MM.1S (cell line): ENCODE measurements at regions not wholly inside any gene's neighbourhood (a gene's known extent, or its start where the extent isn't known, plus 50 kb on each side); places are given as distances from the start of the nearest gene placed in this dataset.

Source experiments
- DNase-seq: peaks from one replicate; pipeline ENCODE4 v3.0.0-alpha.2; 2015
- H2AFZ ChIP-seq: fragments of 300-600 bp; sonication (generic); 2 replicates; pipeline ENCODE4 v1.6.0; 2016; ENCODE audit warnings: antibody characterized with exemption, low read length
- H3F3A ChIP-seq: fragments of 300-600 bp; sonication (generic); 2 replicates; pipeline ENCODE4 v1.6.1; 2016; ENCODE audit warnings: mild to moderate bottlenecking, antibody characterized with exemption, low read length, moderate library complexity, mixed read lengths; ENCODE audit not compliant: insufficient read depth
- H3K27ac ChIP-seq: fragments of 300-600 bp; sonication (generic); 2 replicates; pipeline ENCODE4 v1.5.1; 2016; ENCODE audit warnings: mild to moderate bottlenecking, low read length
- H3K27me3 ChIP-seq: fragments of 300-600 bp; sonication (generic); replicated peaks from 2 replicates; pipeline ENCODE4 v1.6.0; 2016; ENCODE audit warnings: low read length; ENCODE audit not compliant: insufficient read depth
- H3K36me3 ChIP-seq: fragments of 300-600 bp; sonication (generic); replicated peaks from 2 replicates; pipeline ENCODE4 v1.6.1; 2016; ENCODE audit warnings: mild to moderate bottlenecking, low read length, mixed read lengths; ENCODE audit not compliant: insufficient read depth
- H3K4me1 ChIP-seq: fragments of 300-600 bp; sonication (generic); 2 replicates; pipeline ENCODE4 v1.6.1; 2016; ENCODE audit warnings: low read length, mixed read lengths
- H3K4me2 ChIP-seq: fragments of 300-600 bp; sonication (generic); 2 replicates; pipeline ENCODE4 v1.6.0; 2016; ENCODE audit warnings: low read depth, low read length
- H3K4me3 ChIP-seq: fragments of 300-600 bp; sonication (generic); 2 replicates; pipeline ENCODE4 v1.5.1; 2016; ENCODE audit warnings: low read length, mixed read lengths
- H3K79me2 ChIP-seq: fragments of 300-600 bp; sonication (generic); 2 replicates; pipeline ENCODE4 v1.6.1; 2016; ENCODE audit warnings: mixed run types, low read length, mixed read lengths
- H3K9ac ChIP-seq: fragments of 300-600 bp; sonication (generic); 2 replicates; pipeline ENCODE4 v1.6.1; 2016; ENCODE audit warnings: low read length, mixed read lengths
- H3K9me2 ChIP-seq: fragments of 300-600 bp; sonication (generic); replicated peaks from 2 replicates; pipeline ENCODE4 v1.6.1; 2016; ENCODE audit warnings: mild to moderate bottlenecking, low read length, mixed read lengths; ENCODE audit not compliant: insufficient read depth
- H3K9me3 ChIP-seq: fragments of 300-600 bp; sonication (generic); replicated peaks from 2 replicates; pipeline ENCODE4 v1.6.1; 2016; ENCODE audit warnings: mild to moderate bottlenecking, low read length, mixed read lengths; ENCODE audit not compliant: insufficient read depth
- H4K20me1 ChIP-seq: fragments of 300-600 bp; sonication (generic); 2 replicates; pipeline ENCODE4 v1.6.1; 2016; ENCODE audit warnings: mild to moderate bottlenecking, low read length, moderate library complexity, mixed read lengths; ENCODE audit not compliant: insufficient read depth
- EZH2 ChIP-seq: fragments of 300-600 bp; sonication (generic); optimal IDR thresholded peaks from 2 replicates; pipeline ENCODE3; 2017; ENCODE audit warnings: low read depth, mild to moderate bottlenecking, antibody characterized with exemption, low read length, mixed read lengths
- EZH2phosphoT487 ChIP-seq: fragments of 300-600 bp; sonication (generic); IDR thresholded peaks from 2 replicates; pipeline ENCODE4 v1.6.1; 2018; ENCODE audit warnings: antibody characterized with exemption, low read length
- TF ChIP-seq, protein P1 (sequence below): fragments of 300-600 bp; sonication (generic); IDR thresholded peaks from 2 replicates; pipeline ENCODE4 v1.5.1; 2016; ENCODE audit warnings: antibody characterized with exemption, low read length, mixed read lengths

DNA sequence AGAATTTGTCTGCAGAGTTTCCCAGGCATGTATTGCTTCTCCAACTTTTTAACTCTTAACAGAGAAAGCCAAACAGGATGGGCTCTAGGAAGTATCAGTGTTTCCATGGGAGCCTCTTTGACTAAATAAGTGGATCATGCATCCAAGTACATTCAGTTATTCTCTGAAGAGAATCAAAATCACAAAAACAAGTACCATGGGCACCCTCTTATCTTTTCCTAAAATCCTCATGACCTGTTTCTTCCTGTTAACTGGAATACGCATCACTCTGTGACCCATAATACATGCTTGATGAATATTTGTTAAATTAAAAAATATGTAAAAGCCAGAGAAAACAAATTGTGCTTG is 186.9 kb upstream of the MGMT start:
- Histone ChIP-seq H3K79me2 (no peaks in the 10 kb centered on the region), H3K4me1 (no peaks in the 10 kb centered on the region), H3F3A (no peaks in the 10 kb centered on the region), H3K27ac (no peak overlapping the region), H3K9me2 (no peaks in the 10 kb centered on the region), H3K27me3 (no peaks in the 10 kb centered on the region), H3K36me3 (no peaks in the 10 kb centered on the region), H3K9ac (no peak overlapping the region), H3K4me2 (no peak overlapping the region), H4K20me1 (no peaks in the 10 kb centered on the region), H3K4me3 (no peak overlapping the region), H2AFZ (no peak overlapping the region), H3K9me3 (no peaks in the 10 kb centered on the region)
- TF ChIP-seq, protein P1, sequence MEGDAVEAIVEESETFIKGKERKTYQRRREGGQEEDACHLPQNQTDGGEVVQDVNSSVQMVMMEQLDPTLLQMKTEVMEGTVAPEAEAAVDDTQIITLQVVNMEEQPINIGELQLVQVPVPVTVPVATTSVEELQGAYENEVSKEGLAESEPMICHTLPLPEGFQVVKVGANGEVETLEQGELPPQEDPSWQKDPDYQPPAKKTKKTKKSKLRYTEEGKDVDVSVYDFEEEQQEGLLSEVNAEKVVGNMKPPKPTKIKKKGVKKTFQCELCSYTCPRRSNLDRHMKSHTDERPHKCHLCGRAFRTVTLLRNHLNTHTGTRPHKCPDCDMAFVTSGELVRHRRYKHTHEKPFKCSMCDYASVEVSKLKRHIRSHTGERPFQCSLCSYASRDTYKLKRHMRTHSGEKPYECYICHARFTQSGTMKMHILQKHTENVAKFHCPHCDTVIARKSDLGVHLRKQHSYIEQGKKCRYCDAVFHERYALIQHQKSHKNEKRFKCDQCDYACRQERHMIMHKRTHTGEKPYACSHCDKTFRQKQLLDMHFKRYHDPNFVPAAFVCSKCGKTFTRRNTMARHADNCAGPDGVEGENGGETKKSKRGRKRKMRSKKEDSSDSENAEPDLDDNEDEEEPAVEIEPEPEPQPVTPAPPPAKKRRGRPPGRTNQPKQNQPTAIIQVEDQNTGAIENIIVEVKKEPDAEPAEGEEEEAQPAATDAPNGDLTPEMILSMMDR = no peak
- TF ChIP-seq EZH2phosphoT487 (no peak), EZH2 (no peak)
- no peak for DNase-seq

- Histone ChIP-seq H3K4me2 (no peak overlapping the region), H4K20me1 (no peaks in the 10 kb centered on the region), H3K4me3 (no peak overlapping the region), H3K4me1 (no peaks in the 10 kb centered on the region), H3K27ac (no peak overlapping the region), H3K79me2 (no peaks in the 10 kb centered on the region), H3K9me3 (no peaks in the 10 kb centered on the region), H3K9ac (no peak overlapping the region), H3K27me3 (no peaks in the 10 kb centered on the region), H2AFZ (no peak overlapping the region), H3K36me3 (no peaks in the 10 kb centered on the region), H3K9me2 (no peaks in the 10 kb centered on the region), H3F3A (no peaks in the 10 kb centered on the region)
- DNase-seq = no peak
- TF ChIP-seq, protein P1 = no peak
- TF ChIP-seq EZH2phosphoT487 (no peak), EZH2 (no peak)
Observed at GRCh38 chr10:129280908-129281586, 186.0 kb upstream of the MGMT start.

GRCh38 chr10:129285459-129285858 is 181.6 kb upstream of the MGMT start:
- no peaks in the 10 kb centered on the region for H3K4me1 ChIP-seq
- TF ChIP-seq EZH2 (no peak), EZH2phosphoT487 (no peak)
- TF ChIP-seq, protein P1 = no peak
- H4K20me1 ChIP-seq = no peaks in the 10 kb centered on the region
- no peaks in the 10 kb centered on the region for H3K27me3 ChIP-seq
- H3K79me2 ChIP-seq = no peaks in the 10 kb centered on the region
- DNase-seq = no peak
- H3K36me3 ChIP-seq = no peaks in the 10 kb centered on the region
- H3K9me2 ChIP-seq = no peaks in the 10 kb centered on the region
- H2AFZ ChIP-seq = no peak overlapping the region
- no peak overlapping the region for H3K27ac ChIP-seq
- no peak overlapping the region for H3K9ac ChIP-seq
- H3K9me3 ChIP-seq = no peaks in the 10 kb centered on the region
- no peaks in the 10 kb centered on the region for H3F3A ChIP-seq
- no peak overlapping the region for H3K4me2 ChIP-seq
- no peak overlapping the region for H3K4me3 ChIP-seq
